Glomerular visceral epithelial cell (primary cell): ENCODE measurements at regions not wholly inside any gene's neighbourhood (a gene's known extent, or its start where the extent isn't known, plus 50 kb on each side); places are given as distances from the start of the nearest gene placed in this dataset.
A peak's percentile ranks its signal among the peaks of the same experiment; 100 is the strongest.
"Not testable (repeated sequence)": the region's sequence is repeated elsewhere in the genome, so short reads cannot be mapped to it uniquely, and the experiment has no call there.

Experiments
- DNase-seq: peaks from one replicate; pipeline ENCODE4 v3.0.0-alpha.2; 2016; ENCODE audit errors: extremely low spot score

- not testable (repeated sequence) for DNase-seq
Measured at GRCh38 chr12:88714263-88714882, 134.1 kb upstream of the KITLG start.

- DNase-seq = no peak
Measured at GRCh38 chr12:88707800-88708199, 127.5 kb upstream of the KITLG start.

DNA sequence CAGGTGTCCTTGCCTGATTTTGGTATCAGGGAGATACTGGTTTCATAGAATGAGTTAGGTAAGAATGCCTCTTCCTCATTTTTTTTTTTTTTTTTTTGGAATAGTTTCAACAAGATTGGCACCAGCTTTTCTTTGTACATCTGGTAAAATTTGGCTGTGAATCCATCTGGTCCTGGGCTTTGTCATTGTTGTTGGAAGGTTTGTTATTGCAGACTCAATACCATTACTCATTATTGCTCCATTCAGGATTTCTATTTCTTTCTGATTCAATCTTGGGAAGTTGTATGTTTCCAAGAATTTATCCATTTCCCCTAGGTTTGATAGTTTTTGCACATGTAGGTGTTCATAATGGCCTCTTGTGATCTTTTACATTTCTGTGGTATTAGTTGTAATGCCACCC is 126.0 kb upstream of the KITLG start:
- DNase-seq = no peak

GRCh38 chr12:88703790-88704189 is 123.5 kb upstream of the KITLG start:
- no peak for DNase-seq

DNA sequence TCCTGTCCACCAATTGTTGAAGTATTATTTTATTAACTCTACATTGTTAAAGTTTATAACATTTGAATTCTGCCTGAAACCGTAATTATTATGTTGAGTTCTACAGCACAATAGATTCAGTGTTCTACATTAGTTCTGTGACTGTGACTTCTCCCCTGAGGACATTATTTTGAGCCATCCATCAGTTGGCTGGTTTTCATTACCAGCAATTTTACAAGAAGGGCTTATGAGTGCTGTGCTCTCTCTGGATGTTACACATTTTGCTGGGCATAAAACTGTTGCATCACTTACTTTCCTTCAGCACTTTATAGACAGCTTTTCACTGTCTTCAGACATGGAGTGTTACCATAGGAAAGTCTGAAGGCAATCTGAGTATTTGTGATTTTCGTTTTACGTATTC is 118.2 kb upstream of the KITLG start:
- DNase-seq = no peak

DNA sequence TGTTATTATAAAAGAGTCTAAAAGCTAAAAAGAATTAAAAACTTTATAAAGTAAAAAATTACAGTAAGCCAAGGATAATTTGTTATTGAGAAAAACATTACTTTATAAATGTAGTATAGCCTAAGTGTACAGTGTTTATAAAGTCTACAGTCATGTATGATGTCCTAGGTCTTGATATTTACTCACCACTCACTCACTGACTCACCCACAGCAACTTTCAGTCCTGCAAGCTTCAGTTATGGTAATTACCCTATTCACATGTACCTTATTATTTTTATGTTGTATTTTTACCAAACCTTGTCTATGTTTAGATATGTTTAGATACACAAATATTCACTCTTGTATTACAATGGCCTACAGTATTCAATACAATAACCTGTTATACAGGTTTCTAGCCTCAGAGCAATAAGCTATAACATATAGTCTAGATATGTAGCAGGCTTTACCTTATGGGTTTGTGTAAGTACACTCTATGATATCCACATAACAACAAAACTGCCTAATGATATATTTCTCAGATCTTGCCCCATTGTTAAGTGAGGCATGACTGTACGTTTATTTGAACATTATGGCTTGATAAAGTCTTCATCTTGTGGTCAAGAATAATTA is 113.7 kb upstream of the KITLG start:
- no peak for DNase-seq

DNA sequence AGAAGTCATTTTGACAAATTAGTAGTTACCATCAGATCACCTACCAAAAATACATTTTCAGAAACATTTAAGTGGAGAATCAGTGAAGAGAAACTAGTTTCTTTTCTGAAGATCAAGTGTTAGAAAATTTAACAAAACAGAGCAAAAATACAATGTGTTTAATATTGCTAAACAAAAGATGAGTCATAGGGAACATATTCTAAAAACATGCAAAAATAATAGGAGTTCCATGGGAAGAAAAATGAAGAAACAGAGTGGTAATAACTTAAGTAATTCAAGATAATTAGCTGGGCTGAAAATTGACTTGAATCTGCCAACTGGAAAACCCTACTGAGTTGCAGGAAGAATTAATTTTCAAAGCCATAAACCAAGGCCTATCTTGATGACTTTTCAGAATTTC is 111.5 kb upstream of the KITLG start:
- DNase-seq = no peak

DNA sequence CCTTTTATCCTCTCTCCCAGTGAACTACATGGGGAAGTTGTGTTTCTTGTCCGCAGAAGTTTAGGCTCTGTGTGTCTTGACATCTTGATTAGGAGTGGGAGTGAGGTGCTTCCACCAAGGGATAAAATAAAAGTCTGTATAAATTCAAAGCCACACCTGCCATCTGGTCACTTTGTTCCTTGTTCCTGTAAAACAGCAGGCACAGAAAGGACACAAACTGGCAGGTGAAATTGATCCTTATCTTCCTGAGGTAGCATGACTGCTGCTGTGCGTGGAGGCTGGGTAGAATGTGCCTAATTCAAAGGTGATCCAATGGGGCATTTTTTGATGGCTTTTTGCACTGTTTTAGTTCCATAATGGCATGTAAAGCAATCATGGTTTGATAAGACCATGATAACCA is 104.3 kb upstream of the KITLG start:
- DNase-seq = no peak

- no peak for DNase-seq
Measured at GRCh38 chr12:88684170-88684569, 103.9 kb upstream of the KITLG start.

- DNase-seq = no peak
Measured at GRCh38 chr12:88683628-88684027, 103.4 kb upstream of the KITLG start.

GRCh38 chr12:88681271-88681670 is 101.0 kb upstream of the KITLG start:
- no peak for DNase-seq

DNA sequence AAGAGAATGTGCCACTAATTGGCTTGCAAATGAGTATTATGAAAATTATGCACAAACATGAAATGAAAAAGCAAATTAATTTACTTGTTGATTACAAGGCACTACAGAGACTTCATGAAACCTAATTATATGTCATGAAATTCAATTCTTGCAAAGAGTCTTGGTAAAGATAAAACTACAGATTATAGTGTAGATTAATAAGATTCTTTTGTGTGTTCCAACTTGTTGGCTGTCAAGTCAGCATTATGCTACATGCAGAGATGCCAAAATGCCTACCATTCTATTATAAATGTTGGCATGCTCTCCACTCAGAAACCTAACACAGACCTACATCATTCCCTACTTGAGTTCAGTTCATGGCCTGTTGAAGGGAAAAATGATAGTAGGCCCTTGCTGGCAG is 97.2 kb upstream of the KITLG start:
- DNase-seq = no peak

GRCh38 chr12:88667615-88668014 is 87.3 kb upstream of the KITLG start:
- DNase-seq = not testable (repeated sequence)

GRCh38 chr12:88665071-88665470 is 84.8 kb upstream of the KITLG start:
- peak; percentile 7 for DNase-seq

DNA sequence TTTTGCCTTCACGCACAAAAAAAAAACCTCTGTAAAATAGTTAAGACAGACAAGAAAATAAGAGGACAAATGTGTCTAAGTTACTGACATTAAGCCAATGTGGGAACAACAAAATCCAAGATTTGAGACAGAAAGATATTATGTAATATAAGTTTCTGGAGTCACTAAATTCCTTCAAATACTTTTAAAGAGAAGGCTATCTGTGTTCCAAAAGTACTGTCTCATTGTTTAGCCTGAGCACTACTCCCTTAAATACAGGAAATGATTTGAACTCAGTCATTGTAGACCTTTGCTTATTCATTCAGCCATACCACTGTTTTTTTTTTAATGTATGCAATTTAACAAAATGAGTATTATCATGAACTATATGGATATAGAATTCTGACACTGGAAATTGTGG is 82.7 kb upstream of the KITLG start:
- DNase-seq = no peak

DNA sequence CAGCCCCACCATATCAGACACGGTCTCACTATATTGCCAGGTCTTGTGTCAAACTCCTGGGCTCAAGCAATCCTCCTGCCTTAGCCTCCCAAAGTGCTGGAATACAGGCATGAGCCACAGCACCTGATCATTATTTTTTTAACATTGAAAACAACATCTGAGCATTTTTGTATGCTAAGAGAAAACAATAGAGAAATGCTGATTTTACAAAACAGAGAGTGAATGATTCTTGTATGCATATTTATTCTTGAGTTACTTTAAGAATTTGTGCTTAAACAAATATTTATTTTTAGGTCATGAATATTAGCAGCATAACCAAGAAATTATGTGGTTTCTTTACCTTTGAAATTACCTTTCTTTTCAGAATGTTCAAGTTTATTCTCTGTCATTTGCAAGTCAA is 81.8 kb upstream of the KITLG start:
- no peak for DNase-seq

- no peak for DNase-seq
Measured at GRCh38 chr12:88658009-88658408, 77.7 kb upstream of the KITLG start.

- no peak for DNase-seq
Measured at GRCh38 chr12:88650715-88651114, 70.4 kb upstream of the KITLG start.

- no peak for DNase-seq
Measured at GRCh38 chr12:88648625-88649024, 68.4 kb upstream of the KITLG start.

DNA sequence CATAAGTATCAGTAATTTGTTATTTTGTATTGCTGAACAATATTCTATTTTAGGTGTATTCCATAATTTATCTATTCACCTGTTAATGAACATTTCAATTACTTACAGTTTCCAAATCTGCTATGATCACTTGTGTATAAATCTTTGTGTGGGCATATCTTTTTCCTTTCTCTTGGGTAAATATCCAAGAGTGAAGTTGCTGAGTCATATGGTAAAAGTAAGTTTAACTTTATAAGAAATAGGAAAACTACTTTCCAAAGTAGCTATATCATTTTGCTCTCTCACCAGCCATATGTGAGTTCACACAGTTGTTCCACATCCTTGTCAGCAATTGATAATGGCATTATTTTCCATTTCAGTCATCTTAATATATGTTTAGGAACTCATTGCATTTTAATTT is 66.6 kb upstream of the KITLG start:
- no peak for DNase-seq

DNA sequence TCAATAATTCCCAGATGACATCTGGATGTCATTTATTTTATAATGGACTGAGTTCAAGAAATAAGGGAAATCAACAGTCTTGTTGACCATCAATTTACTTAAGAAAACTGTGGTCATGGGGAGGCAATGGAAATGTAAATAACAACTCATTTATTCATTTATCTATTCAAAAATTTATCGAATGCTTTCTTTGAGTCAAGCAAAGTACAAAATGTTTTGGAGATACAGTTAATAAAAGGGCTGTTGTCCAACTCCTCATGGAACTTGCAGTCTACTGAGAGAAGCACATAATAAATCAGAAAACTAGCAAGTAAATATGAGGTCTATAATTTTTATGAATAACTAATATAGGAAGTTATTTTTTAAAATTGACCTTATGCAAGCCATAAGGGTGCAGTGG is 65.5 kb upstream of the KITLG start:
- no peak for DNase-seq

GRCh38 chr12:88644946-88645702 is 64.9 kb upstream of the KITLG start:
- DNase-seq = no peak

DNA sequence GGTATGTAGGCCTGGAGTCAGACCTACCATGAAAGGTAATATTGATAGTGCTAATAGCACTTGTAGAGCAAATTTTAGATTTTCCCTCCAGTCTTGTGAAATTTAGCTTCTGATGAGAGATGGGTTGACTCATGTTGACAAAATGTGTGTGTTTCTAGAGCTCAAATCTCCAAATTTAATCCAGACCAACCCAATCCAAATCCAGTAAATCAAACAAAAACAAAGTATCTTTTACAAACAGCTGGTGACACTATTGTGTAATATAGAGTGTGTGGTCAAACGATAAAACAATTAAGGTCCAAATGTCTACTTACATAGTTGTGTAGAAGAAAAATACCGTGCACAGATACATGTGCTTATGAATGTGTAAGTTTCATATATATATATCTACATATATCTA is 63.4 kb upstream of the KITLG start:
- DNase-seq = no peak
